DND-41 (cell line): ENCODE measurements at regions not wholly inside any gene's neighbourhood (a gene's known extent, or its start where the extent isn't known, plus 50 kb on each side); places are given as distances from the start of the nearest gene placed in this dataset.

Experiments used
- CTCF ChIP-seq: IDR thresholded peaks from 2 replicates; pipeline ENCODE4 v1.5.1; 2012; ENCODE audit warnings: borderline replicate concordance, low read length, moderate library complexity, mild to moderate bottlenecking; ENCODE audit not compliant: poor library complexity, severe bottlenecking; ENCODE audit errors: extremely low read depth
- EZH2 ChIP-seq: IDR thresholded peaks from 3 replicates; pipeline ENCODE4 v1.6.1; 2012; ENCODE audit warnings: borderline replicate concordance, low read depth, mild to moderate bottlenecking, moderate library complexity, low read length, inconsistent platforms; ENCODE audit not compliant: severe bottlenecking

- TF ChIP-seq CTCF (no peak), EZH2 (no peak)
Measured at GRCh38 chr4:29541757-29542156, 1178.4 kb upstream of the PCDH7 start.
